T-helper 2 cell treated with Interferon-gamma antibody and Interleukin-4, amounts not matched to agents 100 ng/mL and 5 ng/mL, for 36 hours (primary cell): ENCODE measurements at regions not wholly inside any gene's neighbourhood (a gene's known extent, or its start where the extent isn't known, plus 50 kb on each side); places are given as distances from the start of the nearest gene placed in this dataset.

Source experiments
- intact Hi-C: fragments of 100-400 bp; cut with micrococcal nuclease; formaldehyde crosslinking; loops from one replicate; pipeline ENCODE4 v1.15.1; 2023

GRCh38 chr11:31912808-31913207, 101.7 kb upstream of the PAX6 start:
- intact Hi-C loops, result no loop called here

GRCh38 chr11:31910950-31911576, 99.9 kb upstream of the PAX6 start:
- intact Hi-C loops, result no loop called here

- intact Hi-C loops, result no loop called here
Observed at GRCh38 chr11:31903225-31904074, 92.3 kb upstream of the PAX6 start.

GRCh38 chr11:31902706-31903105, 91.6 kb upstream of the PAX6 start:
- intact Hi-C loops, result no loop called here

- intact Hi-C loops, result no loop called here
Observed at GRCh38 chr11:31895926-31896325, 84.8 kb upstream of the PAX6 start.

GRCh38 chr11:31887180-31887579, 76.1 kb upstream of the PAX6 start:
- intact Hi-C loops, result no loop called here

- intact Hi-C loops, result no loop called here
Observed at GRCh38 chr11:31884080-31884479, 73.0 kb upstream of the PAX6 start.

- intact Hi-C loops, result no loop called here
Observed at GRCh38 chr11:31883435-31883834, 72.3 kb upstream of the PAX6 start.

GRCh38 chr11:31882951-31883392, 71.8 kb upstream of the PAX6 start:
- intact Hi-C loops, result no loop called here

GRCh38 chr11:31881825-31882224, 70.7 kb upstream of the PAX6 start:
- intact Hi-C loops, result no loop called here

- intact Hi-C loops, result loop anchor here (10.0 kb wide), 1 partner anchor 395 kb away; no protein-coding TSS in a partner anchor
Observed at GRCh38 chr11:31879681-31880080, 68.6 kb upstream of the PAX6 start.

- intact Hi-C loops, result loop anchor here (10.0 kb wide), 1 partner anchor 393 kb away; no protein-coding TSS in a partner anchor
Observed at GRCh38 chr11:31877863-31878262, 66.7 kb upstream of the PAX6 start.

GRCh38 chr11:31877083-31877482, 66.0 kb upstream of the PAX6 start:
- intact Hi-C loops, result loop anchor here (10.0 kb wide), 1 partner anchor 392 kb away; no protein-coding TSS in a partner anchor

- intact Hi-C loops, result loop anchor here (10.0 kb wide), 1 partner anchor 391 kb away; no protein-coding TSS in a partner anchor
Observed at GRCh38 chr11:31875866-31876560, 64.9 kb upstream of the PAX6 start.

GRCh38 chr11:31874631-31875191, 63.6 kb upstream of the PAX6 start:
- intact Hi-C loops, result loop anchor here (5.0 to 10.0 kb wide), 2 partner anchors 390 to 632 kb away; no protein-coding TSS in a partner anchor

- intact Hi-C loops, result loop anchor here (5.0 to 10.0 kb wide), 2 partner anchors 388 to 631 kb away; no protein-coding TSS in a partner anchor
Observed at GRCh38 chr11:31873124-31873523, 62.0 kb upstream of the PAX6 start.

- intact Hi-C loops, result loop anchor here (5.0 to 10.0 kb wide), 2 partner anchors 387 to 630 kb away; no protein-coding TSS in a partner anchor
Observed at GRCh38 chr11:31872076-31872443, 60.9 kb upstream of the PAX6 start.

GRCh38 chr11:31871310-31872075, 60.4 kb upstream of the PAX6 start:
- intact Hi-C loops, result loop anchor here (1.0 to 10.0 kb wide), 3 partner anchors 387 to 629 kb away; no protein-coding TSS in a partner anchor

GRCh38 chr11:31870609-31871309, 59.6 kb upstream of the PAX6 start:
- intact Hi-C loops, result loop anchor here (1.0 to 10.0 kb wide), 3 partner anchors 386 to 628 kb away; no protein-coding TSS in a partner anchor

- intact Hi-C loops, result loop anchor here (5.0 to 10.0 kb wide), 2 partner anchors 385 to 628 kb away; no protein-coding TSS in a partner anchor
Observed at GRCh38 chr11:31869986-31870385, 58.9 kb upstream of the PAX6 start.
